Adrenal gland (tissue), 9 donors: ENCODE measurements at regions not wholly inside any gene's neighbourhood (a gene's known extent, or its start where the extent isn't known, plus 50 kb on each side); places are given as distances from the start of the nearest gene placed in this dataset.

Experiments
- DNase-seq, 7 donors: peaks; one replicate each; pipeline ENCODE4 v3.0.0-alpha.2; 2019 to 2020
- H3K27ac ChIP-seq, 5 donors: fragments of 200-600 bp; sonication (generic) in 4 of 5; 1 replicate in 3 of 5; 2 replicates in 2 of 5; pipeline versions ENCODE4 v1.5.1 to v1.8.0; 2016 to 2020; ENCODE audit warnings: mild to moderate bottlenecking in 1 of 5
- H3K27me3 ChIP-seq: fragments of 200-600 bp; 2 replicates; pipeline ENCODE4 v1.8.0; 2021
- H3K36me3 ChIP-seq, 2 donors: fragments of 200-600 bp; replicated peaks in 1 of 2; 1 replicate in 1 of 2; 2 replicates in 1 of 2; pipeline versions ENCODE4 v1.5.1 to v1.8.0; 2018 to 2022
- H3K4me1 ChIP-seq, 2 donors: fragments of 200-600 bp; replicated peaks in 1 of 2; 1 replicate in 1 of 2; 2 replicates in 1 of 2; pipeline versions ENCODE4 v1.5.1 to v1.8.0; 2018 to 2021
- H3K4me3 ChIP-seq, 4 donors: fragments of 200-600 bp; sonication (generic) in 3 of 4; one replicate each; pipeline ENCODE4 v1.5.1; 2016 to 2018
- H3K9me3 ChIP-seq, 3 donors: fragments of 200-600 bp; sonication (generic) in 1 of 3; replicated peaks in 1 of 3; 1 replicate in 2 of 3; 2 replicates in 1 of 3; pipeline versions ENCODE4 v1.5.1 to v1.8.0; 2016 to 2021
- CTCF ChIP-seq, 6 experiments: fragments of 450-650 bp in 4 of 6; fragments of 200-600 bp in 2 of 6; sonication (generic) in 1 of 6; IDR thresholded peaks; 1 replicate in 5 of 6; 2 replicates in 1 of 6; pipeline versions ENCODE4 v1.5.1 to v1.8.0; 2016 to 2021; ENCODE audit warnings: antibody characterized with exemption in 6 of 6, mild to moderate bottlenecking in 2 of 6, moderate library complexity in 1 of 6
- POLR2A ChIP-seq, 2 donors: fragments of 450-650 bp; IDR thresholded peaks; one replicate each; pipeline ENCODE4 v1.6.1; 2017; ENCODE audit warnings: antibody characterized with exemption in 2 of 2, mild to moderate bottlenecking in 2 of 2, moderate library complexity in 1 of 2
- WGBS, 4 donors: extraction: QIAGEN DNeasy Blood & Tissue Kit in 2 of 4; methylation state at CpG; one replicate each; pipeline versions ENCODE4 v1.1.5 to v1.1.7; 2013 to 2017; 5-methylcytosine and 5-hydroxymethylcytosine counted together
- intact Hi-C, 2 donors: fragments of 100-400 bp; cut with DNase I; formaldehyde crosslinking; loops; one replicate each; pipeline versions ENCODE4 v1.14.1 to v1.15.0; 2022 to 2023
- donor health status: healthy with polysubstance abuse.
- donor health status: Bipolar disorder and iron deficiency.
- donor health status: DM: yes; HTN: yes; CAD: no.
- donor health status: DM: no; HTN: no; CAD: no.
- donor health status: DM: no; HTN: no; CAD: no.

- TF ChIP-seq POLR2A (IDR thresholded peaks at IDR 0.05) (no peak), CTCF (IDR thresholded peaks at IDR 0.05) (no peak)
- H3K36me3 ChIP-seq: no peaks in the 10 kb centered on the region
- no peaks in the 10 kb centered on the region for H3K9me3 ChIP-seq
- no peak for DNase-seq
- H3K4me3 ChIP-seq: no peak overlapping the region
- no peaks in the 10 kb centered on the region for H3K4me1 ChIP-seq
- H3K27me3 ChIP-seq: no peaks in the 10 kb centered on the region
- intact Hi-C loops: no loop called here
- no peak overlapping the region for H3K27ac ChIP-seq
These were observed 90.0 kb upstream of the MYOCD start for GRCh38 chr17:12575641-12576040.

- 40 to 51% (median 49%) methylated on average over 5 of the region's 5 CpGs for WGBS, 4 donors
- Histone ChIP-seq H3K36me3 (no peaks in the 10 kb centered on the region), H3K4me3 (no peak overlapping the region), H3K27me3 (no peaks in the 10 kb centered on the region), H3K27ac (no peak overlapping the region), H3K4me1 (no peaks in the 10 kb centered on the region), H3K9me3 (no peaks in the 10 kb centered on the region)
- DNase-seq: no peak
- TF ChIP-seq CTCF (IDR thresholded peaks at IDR 0.05) (no peak), POLR2A (IDR thresholded peaks at IDR 0.05) (no peak)
- intact Hi-C loops: no loop called here
These were observed 86.4 kb upstream of the MYOCD start for GRCh38 chr17:12579288-12579687.

- WGBS, 4 donors: 43 to 54% (median 48%) methylated on average over 6 of the region's 6 CpGs
- Histone ChIP-seq H3K27ac (no peak overlapping the region), H3K4me1 (no peaks in the 10 kb centered on the region), H3K9me3 (no peaks in the 10 kb centered on the region), H3K4me3 (no peak overlapping the region), H3K36me3 (no peaks in the 10 kb centered on the region), H3K27me3 (no peaks in the 10 kb centered on the region)
- intact Hi-C loops: no loop called here
- DNase-seq: no peak
- no peak for TF ChIP-seq CTCF (IDR thresholded peaks at IDR 0.05)
- no peak for TF ChIP-seq POLR2A (IDR thresholded peaks at IDR 0.05)
These were observed 85.0 kb upstream of the MYOCD start for GRCh38 chr17:12580640-12581039.

- no peak overlapping the region for H3K4me3 ChIP-seq
- no peaks in the 10 kb centered on the region for H3K4me1 ChIP-seq
- DNase-seq: no peak
- 75 to 81% (median 76%) methylated on average over 7 of the region's 7 CpGs for WGBS, 4 donors
- H3K36me3 ChIP-seq: no peaks in the 10 kb centered on the region
- no peaks in the 10 kb centered on the region for H3K9me3 ChIP-seq
- no peak overlapping the region for H3K27ac ChIP-seq
- H3K27me3 ChIP-seq: no peaks in the 10 kb centered on the region
- intact Hi-C loops: no loop called here
- no peak for TF ChIP-seq POLR2A (IDR thresholded peaks at IDR 0.05)
- TF ChIP-seq CTCF (IDR thresholded peaks at IDR 0.05): no peak
These were observed 81.0 kb upstream of the MYOCD start for GRCh38 chr17:12584727-12585126.
